ENCODE measurements at regions not wholly inside any gene's neighbourhood (a gene's known extent, or its start where the extent isn't known, plus 50 kb on each side); places are given as distances from the start of the nearest gene placed in this dataset.

- no peak for TF ChIP-seq CTCF (IDR thresholded peaks at IDR 0.05; ENCODE audit: insufficient read depth, low read depth, low read length, missing control alignments)
- DNase-seq (ENCODE audit: low read depth): no peak
- H3K4me3 ChIP-seq (ENCODE audit: low read length): no peak overlapping the region
Observed at GRCh38 chrX:148193759-148194158, 212.6 kb downstream of the FMR1NB start.

- TF ChIP-seq CTCF (IDR thresholded peaks at IDR 0.05; ENCODE audit: insufficient read depth, low read depth, low read length, missing control alignments): no peak
- H3K4me3 ChIP-seq (ENCODE audit: low read length): no peak overlapping the region
Observed at GRCh38 chrX:148203531-148203930, 222.4 kb downstream of the FMR1NB start.

GRCh38 chrX:148204195-148204594 is 223.1 kb downstream of the FMR1NB start:
- DNase-seq (ENCODE audit: low read depth): no peak
- TF ChIP-seq CTCF (IDR thresholded peaks at IDR 0.05; ENCODE audit: insufficient read depth, low read depth, low read length, missing control alignments): no peak
- no peak overlapping the region for H3K4me3 ChIP-seq (ENCODE audit: low read length)

More at GRCh38 chrX:148203531-148203930, 222.4 kb downstream of the FMR1NB start:
- DNase-seq (ENCODE audit: low read depth): no peak

GRCh38 chrX:148214786-148215185 is 233.6 kb downstream of the FMR1NB start:
- DNase-seq (ENCODE audit: low read depth): no peak
- TF ChIP-seq CTCF (IDR thresholded peaks at IDR 0.05; ENCODE audit: insufficient read depth, low read depth, low read length, missing control alignments): no peak
- no peak overlapping the region for H3K4me3 ChIP-seq (ENCODE audit: low read length)

- no peak for TF ChIP-seq CTCF (IDR thresholded peaks at IDR 0.05; ENCODE audit: insufficient read depth, low read depth, low read length, missing control alignments)
- no peak overlapping the region for H3K4me3 ChIP-seq (ENCODE audit: low read length)
- no peak for DNase-seq (ENCODE audit: low read depth)
Observed at GRCh38 chrX:148215726-148216125, 234.6 kb downstream of the FMR1NB start.

GRCh38 chrX:148223361-148223760 is 242.2 kb downstream of the FMR1NB start:
- TF ChIP-seq CTCF (IDR thresholded peaks at IDR 0.05; ENCODE audit: insufficient read depth, low read depth, low read length, missing control alignments): no peak
- H3K4me3 ChIP-seq (ENCODE audit: low read length): no peak overlapping the region
- no peak for DNase-seq (ENCODE audit: low read depth)

GRCh38 chrX:148228521-148228920 is 247.4 kb downstream of the FMR1NB start:
- no peak for TF ChIP-seq CTCF (IDR thresholded peaks at IDR 0.05; ENCODE audit: insufficient read depth, low read depth, low read length, missing control alignments)

More at GRCh38 chrX:148228521-148228920, 247.4 kb downstream of the FMR1NB start:
- no peak overlapping the region for H3K4me3 ChIP-seq (ENCODE audit: low read length)
- no peak for DNase-seq (ENCODE audit: low read depth)

Data from epithelial cell of esophagus (primary cell).